Panc1 (cell line): ENCODE measurements at regions not wholly inside any gene's neighbourhood (a gene's known extent, or its start where the extent isn't known, plus 50 kb on each side); places are given as distances from the start of the nearest gene placed in this dataset.

Experiments
- ATAC-seq: fragments of 200-7000 bp; cut with Tn5 transposase; 2 replicates; pipeline ENCODE4 v1.9.1; 2020; ENCODE audit warnings: mild to moderate bottlenecking, moderate library complexity
- BruUV-seq: library from RNA; stranded (reverse); fragments of 400-500 nt; replicated peaks from 2 replicates; lab custom pipeline; 2021; lab: Mats Ljungman, UMichigan
- CTCF ChIA-PET: fragments of 300-600 bp; sonication (Branson Sonifier 250); formaldehyde crosslinking; loops from one replicate; lab custom pipeline; 2022; ENCODE audit warnings: antibody characterized with exemption; lab: Charles Lee
- POLR2A ChIA-PET: fragments of 300-600 bp; sonication (Branson Sonifier 250); formaldehyde crosslinking; loops from one replicate; lab custom pipeline; 2022; ENCODE audit warnings: antibody characterized with exemption; lab: Charles Lee
- DNase-seq: peaks from one replicate; pipeline ENCODE4 v3.0.0-alpha.2; 2010; ENCODE audit warnings: low read depth, low spot score
- H3K27ac ChIP-seq: 2 replicates; pipeline ENCODE4 v1.5.1; 2011; ENCODE audit warnings: mild to moderate bottlenecking, low read length, inconsistent platforms
- H3K27me3 ChIP-seq: fragments of 200-500 bp; sonication (Bioruptor generic); 2 replicates; pipeline ENCODE4 v1.6.0; 2014; ENCODE audit warnings: low read length, inconsistent platforms; ENCODE audit not compliant: control insufficient read depth, insufficient read depth
- H3K36me3 ChIP-seq: fragments of 200-500 bp; sonication (Bioruptor generic); 2 replicates; pipeline ENCODE4 v1.5.1; 2014; ENCODE audit warnings: inconsistent platforms, mild to moderate bottlenecking, low read length, moderate library complexity; ENCODE audit not compliant: control insufficient read depth, insufficient read depth
- H3K4me1 ChIP-seq: 2 replicates; pipeline ENCODE4 v1.5.1; 2011; ENCODE audit warnings: inconsistent platforms, mild to moderate bottlenecking, low read length, moderate library complexity; ENCODE audit not compliant: control insufficient read depth, insufficient read depth
- H3K4me3 ChIP-seq, 2 experiments: 2 replicates each; pipeline ENCODE4 v1.5.1; 2011 to 2012; ENCODE audit warnings: low read depth in 2 of 2, low read length in 2 of 2, mild to moderate bottlenecking in 2 of 2, inconsistent platforms in 1 of 2, moderate library complexity in 1 of 2
- H3K9me3 ChIP-seq: fragments of 200-500 bp; sonication (Bioruptor generic); 2 replicates; pipeline ENCODE4 v1.5.1; 2014; ENCODE audit warnings: low read depth, mild to moderate bottlenecking, inconsistent platforms, low read length, moderate library complexity; ENCODE audit not compliant: control insufficient read depth, insufficient read depth
- CTCF ChIP-seq: fragments of 450-650 bp; IDR thresholded peaks from 2 replicates; pipeline ENCODE4 v1.5.1; 2017; ENCODE audit warnings: mild to moderate bottlenecking
- POLR2AphosphoS5 ChIP-seq: IDR thresholded peaks from 2 replicates; pipeline ENCODE4 v1.6.1; 2012; ENCODE audit warnings: mild to moderate bottlenecking, low read depth, low read length, moderate library complexity
- REST ChIP-seq, 2 experiments: IDR thresholded peaks; 2 replicates each; pipeline ENCODE4 v1.6.1; 2011 to 2012; ENCODE audit warnings: low read depth in 2 of 2, control low read depth in 1 of 2, low read length in 1 of 2, mild to moderate bottlenecking in 1 of 2, moderate library complexity in 1 of 2; ENCODE audit not compliant: insufficient read depth in 1 of 2
- SIN3A ChIP-seq: IDR thresholded peaks from 2 replicates; pipeline ENCODE4 v1.6.1; 2012; ENCODE audit warnings: low read depth, mild to moderate bottlenecking, low read length, moderate library complexity, borderline replicate concordance; ENCODE audit not compliant: insufficient read depth
- TCF7L2 ChIP-seq: IDR thresholded peaks from 2 replicates; pipeline ENCODE4 v1.6.1; 2011; ENCODE audit warnings: mild to moderate bottlenecking, low read depth, low read length, inconsistent platforms
- in situ Hi-C: cut with HindIII; loops from 2 replicates; pipeline ENCODE4 v1.10.0; 2016; ENCODE audit warnings: low sequenced_read_pairs, low pct_unique_long_range_greater_than_20kb
- intact Hi-C: fragments of 100-400 bp; cut with micrococcal nuclease; formaldehyde crosslinking; loops from one replicate; pipeline ENCODE4 v1.10.0; 2022; ENCODE audit not compliant: unreplicated experiment

GRCh38 chr11:70570693-70571395 is 172.5 kb downstream of the CTTN start:
- DNase-seq (no peak), ATAC-seq (no peak)
- H3K4me3 ChIP-seq: no peak overlapping the region
- BruUV-seq: no TSS peak
- no peaks in the 10 kb centered on the region for H3K9me3 ChIP-seq
- ChIA-PET CTCF (no interaction called here), POLR2A (no interaction called here)
- peaks cover 12% of the 10 kb centered on the region for H3K4me1 ChIP-seq
- intact Hi-C loops: no loop called here
- in situ Hi-C loops: no loop called here
- no peaks in the 10 kb centered on the region for H3K27me3 ChIP-seq
- no peak for TF ChIP-seq SIN3A
- no peak for TF ChIP-seq CTCF
- H3K36me3 ChIP-seq: no peaks in the 10 kb centered on the region
- no peak overlapping the region for H3K27ac ChIP-seq

GRCh38 chr11:70572974-70573260 is 174.6 kb downstream of the CTTN start:
- H3K27ac ChIP-seq: no peak overlapping the region
- BruUV-seq: no TSS peak
- no peak for TF ChIP-seq REST (IDR thresholded peaks at IDR 0.05; ENCODE audit: insufficient read depth in 1 of 2, low read depth in 2 of 2, low read length in 1 of 2)
- TF ChIP-seq POLR2AphosphoS5: no peak
- no peak for TF ChIP-seq SIN3A
- no peak for TF ChIP-seq TCF7L2
- no peak for TF ChIP-seq CTCF
- ChIA-PET CTCF (no interaction called here), POLR2A (no interaction called here)
- DNase-seq (no peak), ATAC-seq (no peak)
- in situ Hi-C loops (no loop called here), intact Hi-C loops (no loop called here)
- H3K9me3 ChIP-seq: no peaks in the 10 kb centered on the region
- H3K4me3 ChIP-seq: no peak overlapping the region
- H3K4me1 ChIP-seq: peaks cover 7% of the 10 kb centered on the region
- H3K36me3 ChIP-seq: no peaks in the 10 kb centered on the region
- no peaks in the 10 kb centered on the region for H3K27me3 ChIP-seq
